AG04449 (cell line): ENCODE measurements at regions not wholly inside any gene's neighbourhood (a gene's known extent, or its start where the extent isn't known, plus 50 kb on each side); places are given as distances from the start of the nearest gene placed in this dataset.

Experiments used
- CTCF ChIA-PET: fragments of 350-600 bp; formaldehyde crosslinking; extraction: SDS; loops from one replicate; lab custom pipeline; 2021; ENCODE audit warnings: antibody characterized with exemption; lab: Yijun Ruan, JAX
- POLR2A ChIA-PET: fragments of 400-600, 350-600 bp; formaldehyde crosslinking; extraction: SDS; loops from one replicate; lab custom pipeline; 2020; ENCODE audit warnings: antibody characterized with exemption, inconsistent platforms; lab: Yijun Ruan, JAX
- DNase-seq: peaks from one replicate; pipeline ENCODE4 v3.0.0-alpha.2; 2010; ENCODE audit warnings: low read depth, low spot score
- H3K4me3 ChIP-seq: 2 replicates; pipeline ENCODE4 v1.5.1; 2011; ENCODE audit warnings: low read depth, mild to moderate bottlenecking, control low read depth, low read length
- TF ChIP-seq, protein P1 (sequence below): IDR thresholded peaks from one replicate; pipeline ENCODE4 v1.5.1; 2011; ENCODE audit warnings: mild to moderate bottlenecking, moderate library complexity, low read length, control low read depth, inconsistent platforms; ENCODE audit not compliant: insufficient read depth; ENCODE audit errors: missing control alignments

DNA sequence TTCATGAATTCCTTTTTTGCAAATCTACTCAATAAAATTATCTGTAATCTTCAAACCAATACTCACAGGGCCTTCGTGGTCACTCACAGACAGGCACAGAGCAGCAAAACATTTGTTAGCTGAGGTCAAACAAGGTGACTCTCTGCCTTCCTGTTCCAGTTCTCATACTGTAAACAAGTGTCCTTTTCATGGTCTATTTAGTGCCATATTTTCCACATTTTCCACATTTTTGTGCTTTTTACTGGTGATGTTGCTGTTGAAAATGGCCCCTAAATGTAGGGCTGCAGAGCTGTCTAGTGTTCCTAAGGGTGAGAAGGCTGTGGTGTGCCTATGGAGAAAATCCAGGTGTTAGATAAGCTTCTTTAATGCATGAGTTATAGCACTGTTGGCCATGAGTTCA, 133.1 kb upstream of the COL21A1 start:
- DNase-seq, result no peak
- POLR2A ChIA-PET, result no interaction called here
- H3K4me3 ChIP-seq, result no peak overlapping the region
- TF ChIP-seq, protein P1, sequence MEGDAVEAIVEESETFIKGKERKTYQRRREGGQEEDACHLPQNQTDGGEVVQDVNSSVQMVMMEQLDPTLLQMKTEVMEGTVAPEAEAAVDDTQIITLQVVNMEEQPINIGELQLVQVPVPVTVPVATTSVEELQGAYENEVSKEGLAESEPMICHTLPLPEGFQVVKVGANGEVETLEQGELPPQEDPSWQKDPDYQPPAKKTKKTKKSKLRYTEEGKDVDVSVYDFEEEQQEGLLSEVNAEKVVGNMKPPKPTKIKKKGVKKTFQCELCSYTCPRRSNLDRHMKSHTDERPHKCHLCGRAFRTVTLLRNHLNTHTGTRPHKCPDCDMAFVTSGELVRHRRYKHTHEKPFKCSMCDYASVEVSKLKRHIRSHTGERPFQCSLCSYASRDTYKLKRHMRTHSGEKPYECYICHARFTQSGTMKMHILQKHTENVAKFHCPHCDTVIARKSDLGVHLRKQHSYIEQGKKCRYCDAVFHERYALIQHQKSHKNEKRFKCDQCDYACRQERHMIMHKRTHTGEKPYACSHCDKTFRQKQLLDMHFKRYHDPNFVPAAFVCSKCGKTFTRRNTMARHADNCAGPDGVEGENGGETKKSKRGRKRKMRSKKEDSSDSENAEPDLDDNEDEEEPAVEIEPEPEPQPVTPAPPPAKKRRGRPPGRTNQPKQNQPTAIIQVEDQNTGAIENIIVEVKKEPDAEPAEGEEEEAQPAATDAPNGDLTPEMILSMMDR, result no peak
- CTCF ChIA-PET, result interaction anchor here (1.8 kb wide), 1 partner anchor 9 kb away, joined by 7 read pairs; no protein-coding TSS in a partner anchor

DNA sequence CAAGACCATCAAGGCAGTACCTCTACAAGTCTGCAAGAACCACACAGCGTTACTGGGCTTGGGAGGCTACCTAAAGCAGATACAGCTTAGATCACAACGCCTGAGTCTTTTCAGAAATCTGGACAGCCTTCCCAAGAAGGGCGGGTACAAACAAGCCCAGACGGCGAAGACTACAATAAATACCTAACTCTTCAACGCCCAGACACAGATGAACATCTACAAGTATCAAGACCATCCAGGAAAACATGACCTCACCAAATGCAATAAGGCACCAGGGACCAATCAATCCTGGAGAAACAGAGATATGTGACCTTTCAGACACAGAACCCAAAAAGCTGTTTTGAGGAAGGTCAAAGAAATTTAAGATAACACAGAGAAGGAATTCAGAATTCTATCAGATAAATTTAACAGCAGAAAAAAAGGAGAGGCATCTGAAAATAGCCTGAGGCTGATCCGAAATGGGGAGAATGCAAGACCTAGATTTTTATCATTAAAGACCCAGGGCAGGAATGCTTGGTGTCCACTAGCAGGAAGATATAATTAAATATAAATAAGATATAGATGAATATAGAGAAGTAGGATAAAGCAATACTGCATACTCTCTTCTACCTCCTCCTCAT, 131.7 kb upstream of the COL21A1 start:
- TF ChIP-seq, protein P1, result no peak

DNA sequence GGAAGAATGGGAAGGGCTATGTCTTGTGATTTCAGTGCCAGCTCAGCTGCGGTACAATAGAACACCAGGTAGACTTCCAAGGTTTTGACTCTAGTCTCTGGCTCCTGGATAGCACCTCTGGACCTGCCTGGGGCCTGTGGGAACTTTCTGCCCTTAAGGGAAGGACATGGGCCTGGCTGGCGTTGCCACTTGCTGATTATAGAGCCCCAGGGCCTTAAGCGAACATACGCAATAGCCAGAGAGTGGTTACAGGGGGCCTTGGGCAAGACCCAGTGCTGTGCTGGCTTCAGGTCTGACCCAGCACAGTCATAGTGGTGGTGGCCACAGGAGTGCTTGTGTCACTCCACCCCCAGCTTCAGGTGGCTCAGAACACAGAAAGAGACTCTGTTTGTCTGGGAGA, 131.1 kb upstream of the COL21A1 start:
- ChIA-PET CTCF (no interaction called here), POLR2A (no interaction called here)
- no peak for DNase-seq
- no peak overlapping the region for H3K4me3 ChIP-seq
- TF ChIP-seq, protein P1, result no peak

More for the DNA sequence above, 131.7 kb upstream of the COL21A1 start:
- DNase-seq, result no peak
- POLR2A ChIA-PET, result no interaction called here
- CTCF ChIA-PET, result no interaction called here
- H3K4me3 ChIP-seq, result no peak overlapping the region

DNA sequence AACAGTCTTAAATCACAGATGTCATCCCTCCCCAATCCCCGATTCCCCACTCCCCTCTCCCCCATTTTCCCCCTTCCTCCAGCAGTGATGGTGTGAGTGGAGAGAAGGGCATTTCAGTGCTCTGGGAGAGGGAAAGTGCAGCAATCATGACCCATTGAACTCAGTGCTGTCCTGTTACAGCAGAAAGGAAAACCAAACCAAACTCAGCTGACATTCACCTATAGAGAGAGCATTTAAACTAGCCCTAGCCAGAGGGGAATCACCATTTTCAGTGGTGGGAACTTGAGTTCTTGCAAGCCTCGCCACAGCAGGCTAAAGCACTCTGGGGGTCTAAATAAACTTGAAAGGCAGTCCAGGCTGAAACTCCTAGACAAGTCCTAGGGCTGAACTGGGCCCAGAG, 129.9 kb upstream of the COL21A1 start:
- no peak overlapping the region for H3K4me3 ChIP-seq
- DNase-seq, result no peak
- TF ChIP-seq, protein P1, result no peak
- ChIA-PET POLR2A (no interaction called here), CTCF (no interaction called here)

DNA sequence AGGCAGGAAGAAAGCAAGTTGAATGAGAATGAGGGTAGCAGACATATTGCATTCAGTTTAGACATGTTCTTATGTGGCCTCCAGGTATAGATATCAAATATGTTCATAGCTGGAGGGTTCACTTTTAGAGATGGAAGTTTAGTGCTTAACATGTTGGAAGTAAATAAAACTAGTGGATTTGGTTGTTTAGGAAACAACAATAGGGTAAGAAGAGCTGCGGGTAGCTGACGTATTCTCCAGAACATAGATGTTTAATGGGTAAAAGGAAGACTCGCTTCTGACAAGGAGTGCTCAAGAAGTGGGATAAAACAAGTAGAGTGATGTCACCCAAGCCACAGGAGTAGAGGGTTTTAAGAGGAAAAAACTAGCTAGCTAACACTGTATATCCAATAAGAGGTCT, 128.4 kb upstream of the COL21A1 start:
- CTCF ChIA-PET, result interaction anchor here (0.6 to 2.4 kb wide), 3 partner anchors 17 to 219 kb away, joined by 3 to 5 read pairs (median 4); no protein-coding TSS in a partner anchor
- POLR2A ChIA-PET, result no interaction called here
- no peak for DNase-seq
- TF ChIP-seq, protein P1, result no peak
- H3K4me3 ChIP-seq, result no peak overlapping the region

DNA sequence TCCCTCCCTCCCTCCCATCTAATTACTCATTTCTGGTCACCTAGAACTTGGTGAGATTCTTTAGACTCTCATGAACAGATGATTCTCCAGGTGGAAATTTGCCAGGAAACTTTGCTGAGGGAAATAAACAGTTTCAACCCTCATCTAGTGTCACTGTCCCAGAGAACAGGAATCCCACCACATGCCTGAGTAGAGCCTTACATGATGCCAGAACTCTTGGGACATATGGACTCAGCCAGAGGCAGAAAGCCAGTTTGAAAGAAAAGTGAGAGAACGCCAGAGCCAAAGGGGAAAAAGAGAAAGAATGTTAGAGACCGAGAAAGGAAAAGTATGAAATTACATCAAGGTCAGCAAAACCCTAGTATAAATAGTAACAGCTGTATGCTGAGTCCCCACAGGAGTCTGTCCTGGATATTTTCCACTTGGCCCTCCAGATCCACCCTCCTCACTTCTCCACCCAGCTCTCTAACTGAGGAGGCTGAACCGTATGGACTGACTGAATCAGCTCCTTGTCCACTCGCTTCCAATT, 127.5 kb upstream of the COL21A1 start:
- DNase-seq, result no peak
- H3K4me3 ChIP-seq, result no peak overlapping the region
- POLR2A ChIA-PET, result no interaction called here
- TF ChIP-seq, protein P1, result no peak
- CTCF ChIA-PET, result interaction anchor here (1.2 to 2.4 kb wide), 2 partner anchors 17 to 220 kb away, joined by 3 to 5 read pairs; no protein-coding TSS in a partner anchor
